GM13977 (cell line): ENCODE measurements at regions not wholly inside any gene's neighbourhood (a gene's known extent, or its start where the extent isn't known, plus 50 kb on each side); places are given as distances from the start of the nearest gene placed in this dataset.
"Not testable (repeated sequence)": the region's sequence is repeated elsewhere in the genome, so short reads cannot be mapped to it uniquely, and the experiment has no call there.

ENCODE experiments used
- DNase-seq: peaks from one replicate; pipeline ENCODE4 v3.0.0; 2012; ENCODE audit warnings: low spot score
- in situ Hi-C: fragments of 300-500 bp; cut with MboI; formaldehyde crosslinking; loops from one replicate; pipeline ENCODE4 v1.12.0; 2022; ENCODE audit warnings: low sequenced_read_pairs, low pct_unique_long_range_greater_than_20kb, mixed read lengths, inconsistent platforms; ENCODE audit not compliant: unreplicated experiment
- TF ChIP-seq, protein P1 (sequence below): IDR thresholded peaks from 2 replicates; pipeline ENCODE4 v1.5.1; 2012; ENCODE audit warnings: mild to moderate bottlenecking, control low read depth; ENCODE audit not compliant: insufficient read depth; ENCODE audit errors: extremely low read depth, missing control alignments

DNA sequence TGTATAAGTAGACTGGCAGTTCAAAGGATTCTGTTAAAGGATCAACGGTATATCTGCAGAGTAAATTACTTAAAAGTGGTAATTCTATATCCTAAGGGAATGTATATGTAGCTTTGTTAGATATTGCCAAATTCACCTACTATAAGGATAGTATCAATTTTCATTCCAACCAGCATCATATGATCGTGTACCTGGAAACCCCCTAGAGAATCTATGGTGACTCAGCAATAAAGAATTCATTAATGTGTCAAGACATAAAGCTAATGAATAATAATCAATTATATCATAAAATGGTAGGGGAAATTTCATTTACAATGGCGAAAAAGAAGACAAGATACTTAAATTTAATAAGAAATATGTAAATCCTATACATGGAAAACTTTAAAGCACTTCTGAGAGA, 234.1 kb upstream of the ACTBL2 start:
- TF ChIP-seq, protein P1, sequence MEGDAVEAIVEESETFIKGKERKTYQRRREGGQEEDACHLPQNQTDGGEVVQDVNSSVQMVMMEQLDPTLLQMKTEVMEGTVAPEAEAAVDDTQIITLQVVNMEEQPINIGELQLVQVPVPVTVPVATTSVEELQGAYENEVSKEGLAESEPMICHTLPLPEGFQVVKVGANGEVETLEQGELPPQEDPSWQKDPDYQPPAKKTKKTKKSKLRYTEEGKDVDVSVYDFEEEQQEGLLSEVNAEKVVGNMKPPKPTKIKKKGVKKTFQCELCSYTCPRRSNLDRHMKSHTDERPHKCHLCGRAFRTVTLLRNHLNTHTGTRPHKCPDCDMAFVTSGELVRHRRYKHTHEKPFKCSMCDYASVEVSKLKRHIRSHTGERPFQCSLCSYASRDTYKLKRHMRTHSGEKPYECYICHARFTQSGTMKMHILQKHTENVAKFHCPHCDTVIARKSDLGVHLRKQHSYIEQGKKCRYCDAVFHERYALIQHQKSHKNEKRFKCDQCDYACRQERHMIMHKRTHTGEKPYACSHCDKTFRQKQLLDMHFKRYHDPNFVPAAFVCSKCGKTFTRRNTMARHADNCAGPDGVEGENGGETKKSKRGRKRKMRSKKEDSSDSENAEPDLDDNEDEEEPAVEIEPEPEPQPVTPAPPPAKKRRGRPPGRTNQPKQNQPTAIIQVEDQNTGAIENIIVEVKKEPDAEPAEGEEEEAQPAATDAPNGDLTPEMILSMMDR: no peak
- in situ Hi-C loops: no loop called here
- DNase-seq: no peak

DNA sequence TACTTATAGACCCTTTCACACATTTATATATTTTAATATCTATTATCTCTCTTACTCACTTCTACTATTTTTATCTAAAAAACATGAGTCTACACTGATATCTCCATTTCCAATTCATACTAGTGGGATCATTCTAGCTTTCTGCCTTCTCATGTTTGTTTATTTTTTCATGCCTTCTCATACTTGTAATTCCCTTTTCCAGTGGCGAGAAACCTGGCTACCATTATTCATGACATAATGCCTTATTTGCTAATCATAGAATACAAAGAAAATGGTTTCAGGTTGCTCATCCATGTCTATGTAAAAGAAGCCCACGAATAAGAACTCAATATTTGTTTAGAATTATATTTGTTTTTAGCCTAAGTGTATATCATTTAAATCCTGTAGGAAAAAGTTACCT, 232.7 kb upstream of the ACTBL2 start:
- TF ChIP-seq, protein P1: no peak
- DNase-seq: no peak
- in situ Hi-C loops: no loop called here

DNA sequence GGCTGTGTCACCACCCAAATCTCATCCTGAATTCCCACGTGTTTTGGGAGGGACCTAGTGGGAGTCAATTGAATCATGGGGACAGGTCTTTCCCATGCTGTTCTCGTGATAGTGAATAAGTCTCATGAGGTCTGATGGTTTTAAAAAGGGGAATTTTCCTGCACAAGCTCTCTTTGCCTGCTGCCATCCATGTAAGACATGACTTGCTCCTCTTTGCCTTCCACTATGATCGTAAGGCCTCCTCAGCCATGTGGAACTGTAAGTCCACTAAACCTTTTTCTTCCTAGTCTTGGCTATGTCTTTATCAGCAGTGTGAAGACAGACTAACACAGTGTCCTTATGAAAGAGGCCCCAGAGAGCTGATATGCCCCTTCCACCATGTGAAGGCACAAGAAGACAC, 230.9 kb upstream of the ACTBL2 start:
- DNase-seq, in situ Hi-C loops: not testable (repeated sequence)

DNA sequence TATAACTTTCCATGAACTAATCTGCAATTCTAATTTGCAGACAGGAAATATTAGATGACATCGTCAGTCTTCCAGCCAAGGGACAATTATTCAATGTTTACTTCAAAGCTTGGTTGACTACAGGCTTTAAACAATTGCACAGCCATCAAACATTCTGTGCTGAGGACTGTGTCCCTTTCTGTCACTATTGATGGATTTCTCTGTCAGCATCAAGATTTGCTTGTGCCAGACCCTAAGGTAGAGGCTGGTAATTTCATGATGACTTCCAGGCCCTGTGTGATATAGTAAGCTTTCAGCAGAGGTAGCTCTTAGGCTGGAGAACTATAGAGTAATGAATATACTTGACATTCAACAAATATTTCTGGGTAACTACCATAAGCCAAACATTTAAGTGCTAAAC, 229.3 kb upstream of the ACTBL2 start:
- in situ Hi-C loops: no loop called here
- no peak for DNase-seq

GRCh38 chr5:57711471-57711870, 228.9 kb upstream of the ACTBL2 start:
- no peak for DNase-seq
- TF ChIP-seq, protein P1: no peak
- in situ Hi-C loops: no loop called here

More for the DNA sequence above, 229.3 kb upstream of the ACTBL2 start:
- TF ChIP-seq, protein P1: no peak

DNA sequence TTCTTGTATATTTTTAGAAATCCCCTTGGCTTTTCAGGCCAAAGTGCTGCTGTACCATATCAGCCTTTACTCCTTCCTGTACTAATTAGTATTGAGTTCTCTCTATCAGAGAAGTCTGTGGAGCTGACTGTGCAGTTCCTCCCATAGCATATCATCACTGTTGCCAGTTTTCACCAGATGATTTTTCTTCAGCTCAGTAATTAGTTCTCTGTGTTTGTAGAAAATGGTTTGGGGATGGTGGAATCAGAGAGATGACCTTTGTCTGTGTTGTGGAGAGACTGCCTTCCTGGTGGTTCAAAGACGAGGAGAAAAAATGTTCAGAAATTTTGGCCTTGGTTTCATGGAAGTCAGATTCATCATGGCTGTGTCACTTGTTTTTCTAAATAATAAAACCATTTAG, 227.5 kb upstream of the ACTBL2 start:
- in situ Hi-C loops: no loop called here
- no peak for DNase-seq
- TF ChIP-seq, protein P1: no peak

- DNase-seq: no peak
- TF ChIP-seq, protein P1: no peak
- in situ Hi-C loops: no loop called here
These were observed 223.2 kb upstream of the ACTBL2 start for GRCh38 chr5:57705769-57706168.
